Omental fat pad (tissue), 3 donors: ENCODE measurements at regions not wholly inside any gene's neighbourhood (a gene's known extent, or its start where the extent isn't known, plus 50 kb on each side); places are given as distances from the start of the nearest gene placed in this dataset.
"Not testable (repeated sequence)": the region's sequence is repeated elsewhere in the genome, so short reads cannot be mapped to it uniquely, and the experiment has no call there.

Source experiments
- ATAC-seq: fragments of 150-250 bp; one replicate; pipeline ENCODE4 v1.9.1; 2016; ENCODE audit warnings: mild to moderate bottlenecking, moderate library complexity; ENCODE audit not compliant: low FRiP score
- DNase-seq: peaks from one replicate; pipeline ENCODE4 v3.0.0-alpha.2; 2019; ENCODE audit warnings: low spot score
- CTCF ChIP-seq, 3 donors: fragments of 450-650 bp; IDR thresholded peaks; one replicate each; pipeline ENCODE4 v1.5.1; 2016 to 2017; ENCODE audit warnings: antibody characterized with exemption in 3 of 3, mild to moderate bottlenecking in 3 of 3, moderate library complexity in 2 of 3

GRCh38 chr1:96445302-96445701 is 276.3 kb upstream of the PTBP2 start:
- ATAC-seq (no peak), DNase-seq (no peak)
- TF ChIP-seq CTCF (IDR thresholded peaks at IDR 0.05) = no peak

- ATAC-seq (no peak), DNase-seq (no peak)
- no peak for TF ChIP-seq CTCF (IDR thresholded peaks at IDR 0.05)
Observed at GRCh38 chr1:96464066-96464465, 257.5 kb upstream of the PTBP2 start.

- ATAC-seq (no peak), DNase-seq (no peak)
- no peak for TF ChIP-seq CTCF (IDR thresholded peaks at IDR 0.05)
Observed at GRCh38 chr1:96464522-96464921, 257.1 kb upstream of the PTBP2 start.

- no peak for TF ChIP-seq CTCF (IDR thresholded peaks at IDR 0.05)
- DNase-seq (no peak), ATAC-seq (no peak)
Observed at GRCh38 chr1:96464991-96465390, 256.6 kb upstream of the PTBP2 start.

GRCh38 chr1:96465441-96465840 is 256.1 kb upstream of the PTBP2 start:
- no peak for TF ChIP-seq CTCF (IDR thresholded peaks at IDR 0.05)
- ATAC-seq (no peak), DNase-seq (no peak)

- no peak for TF ChIP-seq CTCF (IDR thresholded peaks at IDR 0.05)
- no peak for ATAC-seq
- no peak for DNase-seq
Observed at GRCh38 chr1:96466842-96467241, 254.7 kb upstream of the PTBP2 start.

- not testable (repeated sequence) for DNase-seq, ATAC-seq
Observed at GRCh38 chr1:96469726-96470125, 251.9 kb upstream of the PTBP2 start.

- no peak for DNase-seq
- no peak for TF ChIP-seq CTCF (IDR thresholded peaks at IDR 0.05)
- ATAC-seq = no peak
Observed at GRCh38 chr1:96472471-96472870, 249.1 kb upstream of the PTBP2 start.
